GM12878 (cell line): ENCODE measurements at regions not wholly inside any gene's neighbourhood (a gene's known extent, or its start where the extent isn't known, plus 50 kb on each side); places are given as distances from the start of the nearest gene placed in this dataset.

ENCODE experiments used
- ATAC-seq: fragments of 200-7000 bp; cut with Tn5 transposase; 3 replicates; pipeline ENCODE4 v1.9.1; 2020; ENCODE audit warnings: mild to moderate bottlenecking, moderate library complexity
- BruUV-seq: library from RNA; stranded (reverse); fragments of 400-500 nt; replicated peaks from 2 replicates; lab custom pipeline; 2021; lab: Mats Ljungman, UMichigan
- CTCF ChIA-PET: fragments of 300-600 bp; sonication (Branson Sonifier 250); formaldehyde crosslinking; extraction: SDS; loops from one replicate; lab custom pipeline; 2021; ENCODE audit warnings: inconsistent platforms; lab: Yijun Ruan, JAX
- POLR2A ChIA-PET: fragments of 350-600 bp; formaldehyde crosslinking; extraction: SDS; loops from one replicate; lab custom pipeline; 2021; ENCODE audit warnings: inconsistent platforms; lab: Charles Lee
- RAD21 ChIA-PET: fragments of 300-600 bp; sonication (Branson Sonifier 250); formaldehyde crosslinking; loops from one replicate; lab custom pipeline; 2023; ENCODE audit warnings: antibody characterized with exemption; ENCODE audit not compliant: unreplicated experiment; lab: Charles Lee
- SMC1A ChIA-PET: fragments of 300-600 bp; sonication (Branson Sonifier 250); formaldehyde crosslinking; loops from one replicate; lab custom pipeline; 2023; ENCODE audit not compliant: unreplicated experiment, uncharacterized antibody; lab: Charles Lee
- DNase-seq: peaks from one replicate; pipeline ENCODE4 v3.0.0-alpha.2; 2011; ENCODE audit warnings: low read depth, low spot score
- FAIRE-seq: peaks from 3 replicates; lab custom pipeline; 2011; peaks lifted over from hg19 to GRCh38; lab: Jason Lieb, UNC
- H2AFZ ChIP-seq: 2 replicates; pipeline ENCODE4 v1.6.0; 2011; ENCODE audit warnings: low read depth, low read length, control low read depth; ENCODE audit not compliant: control insufficient read depth
- H3K27ac ChIP-seq: 2 replicates; pipeline ENCODE4 v1.5.1; 2011; ENCODE audit warnings: control low read depth; ENCODE audit not compliant: control insufficient read depth, insufficient read depth
- H3K27me3 ChIP-seq, 2 experiments: replicated peaks in 1 of 2; 2 replicates each; pipeline versions ENCODE4 v1.6.0 to v1.6.1; 2011; ENCODE audit warnings: low read length in 1 of 2; ENCODE audit not compliant: control insufficient read depth in 2 of 2, insufficient read depth in 2 of 2
- H3K36me3 ChIP-seq, 2 experiments: 2 replicates each; pipeline ENCODE4 v1.5.1; 2011; ENCODE audit warnings: low read length in 1 of 2; ENCODE audit not compliant: control insufficient read depth in 2 of 2, insufficient read depth in 2 of 2
- H3K4me1 ChIP-seq: 2 replicates; pipeline ENCODE4 v1.6.1; 2011; ENCODE audit warnings: mild to moderate bottlenecking, low read length, moderate library complexity, mixed read lengths; ENCODE audit not compliant: control insufficient read depth, insufficient read depth
- H3K4me2 ChIP-seq: 2 replicates; pipeline ENCODE4 v1.6.0; 2011; ENCODE audit warnings: control low read depth; ENCODE audit not compliant: control insufficient read depth, insufficient read depth
- H3K4me3 ChIP-seq: fragments of 200-600 bp; sonication (generic); 2 replicates; pipeline ENCODE4 v1.5.1; 2016
- H3K79me2 ChIP-seq: 2 replicates; pipeline ENCODE4 v1.6.0; 2011; ENCODE audit warnings: low read length; ENCODE audit not compliant: control insufficient read depth, insufficient read depth
- H3K9ac ChIP-seq: 2 replicates; pipeline ENCODE4 v1.8.0; 2011; ENCODE audit warnings: low read length, control low read depth, mixed read lengths; ENCODE audit not compliant: control insufficient read depth, insufficient read depth
- H3K9me3 ChIP-seq: replicated peaks from 3 replicates; pipeline ENCODE4 v1.5.1; 2011; ENCODE audit warnings: mild to moderate bottlenecking, low read length; ENCODE audit not compliant: control insufficient read depth, insufficient read depth
- H4K20me1 ChIP-seq: 2 replicates; pipeline ENCODE4 v1.6.0; 2011; ENCODE audit not compliant: control insufficient read depth, insufficient read depth
- ASH2L ChIP-seq: fragments of 300-600, 200-600 bp; sonication (generic); IDR thresholded peaks from 2 replicates; pipeline ENCODE4 v1.6.1; 2017; ENCODE audit warnings: low read depth, mild to moderate bottlenecking, borderline replicate concordance
- BMI1 ChIP-seq: fragments of 450-650 bp; IDR thresholded peaks from 2 replicates; pipeline ENCODE4 v1.6.1; 2016; ENCODE audit warnings: mild to moderate bottlenecking, moderate library complexity, borderline replicate concordance
- CHD1 ChIP-seq: IDR thresholded peaks from 2 replicates; pipeline ENCODE4 v1.6.1; 2012; ENCODE audit warnings: low read depth, low read length, improper control_type of control experiment
- CREB1 ChIP-seq: IDR thresholded peaks from 2 replicates; pipeline ENCODE4 v1.6.1; 2012; ENCODE audit warnings: low read depth, mild to moderate bottlenecking, inconsistent platforms
- CUX1 ChIP-seq: IDR thresholded peaks from 2 replicates; pipeline ENCODE4 v1.6.1; 2012; ENCODE audit warnings: improper control_type of control experiment, low read depth, low read length; ENCODE audit not compliant: insufficient replicate concordance
- EGR1 ChIP-seq, 2 experiments: IDR thresholded peaks; 1 replicate in 1 of 2; 2 replicates in 1 of 2; pipeline ENCODE4 v1.6.1; 2011 to 2012; ENCODE audit warnings: low read depth in 2 of 2, low read length in 2 of 2, borderline replicate concordance in 1 of 2, mild to moderate bottlenecking in 1 of 2, moderate library complexity in 1 of 2
- FOXK2 ChIP-seq: fragments of 450-650 bp; IDR thresholded peaks from 2 replicates; pipeline ENCODE4 v1.6.1; 2017; ENCODE audit warnings: mild to moderate bottlenecking, moderate library complexity
- KDM1A ChIP-seq: fragments of 200-600 bp; sonication (generic); IDR thresholded peaks from 2 replicates; pipeline ENCODE4 v1.6.1; 2016; ENCODE audit warnings: borderline replicate concordance
- LARP7 ChIP-seq: fragments of 450-650 bp; IDR thresholded peaks from 2 replicates; pipeline ENCODE4 v1.6.1; 2017; ENCODE audit warnings: mild to moderate bottlenecking
- MEF2B ChIP-seq: fragments of 450-650 bp; IDR thresholded peaks from 2 replicates; pipeline ENCODE4 v1.6.1; 2018; ENCODE audit warnings: mild to moderate bottlenecking, moderate library complexity; ENCODE audit not compliant: partially characterized antibody, poor library complexity, severe bottlenecking
- NFXL1 ChIP-seq: fragments of 450-650 bp; IDR thresholded peaks from 2 replicates; pipeline ENCODE4 v1.6.1; 2017; ENCODE audit warnings: antibody characterized with exemption, mild to moderate bottlenecking, borderline replicate concordance
- RB1 ChIP-seq: fragments of 450-650 bp; formaldehyde crosslinking; IDR thresholded peaks from 2 replicates; pipeline ENCODE4 v1.6.1; 2017; ENCODE audit warnings: mild to moderate bottlenecking, borderline replicate concordance
- RFX5 ChIP-seq: IDR thresholded peaks from 2 replicates; pipeline ENCODE4 v1.6.1; 2011; ENCODE audit warnings: low read depth, low read length, improper control_type of control experiment
- SIN3A ChIP-seq: IDR thresholded peaks from 2 replicates; pipeline ENCODE4 v1.6.1; 2012; ENCODE audit warnings: low read depth, low read length, improper control_type of control experiment
- SKIL ChIP-seq: fragments of 450-650 bp; IDR thresholded peaks from 2 replicates; pipeline ENCODE4 v1.6.1; 2017; ENCODE audit warnings: mild to moderate bottlenecking, low read depth, inconsistent platforms; ENCODE audit not compliant: poor library complexity, severe bottlenecking
- STAT1 ChIP-seq: fragments of 450-650 bp; conservative IDR thresholded peaks from 2 replicates; pipeline ENCODE4 v1.6.1; 2014; ENCODE audit warnings: antibody characterized with exemption, mild to moderate bottlenecking
- TCF3 ChIP-seq: IDR thresholded peaks from 2 replicates; pipeline ENCODE4 v1.6.1; 2012; ENCODE audit warnings: low read depth, mild to moderate bottlenecking, low read length, borderline replicate concordance; ENCODE audit not compliant: insufficient read depth
- ZBED1 ChIP-seq: IDR thresholded peaks from 2 replicates; pipeline ENCODE4 v1.6.1; 2016; ENCODE audit warnings: borderline replicate concordance
- ZNF622 ChIP-seq: fragments of 450-650 bp; IDR thresholded peaks from 2 replicates; pipeline ENCODE4 v1.6.1; 2017; ENCODE audit warnings: mild to moderate bottlenecking, inconsistent platforms
- ZZZ3 ChIP-seq: IDR thresholded peaks from 2 replicates; pipeline ENCODE4 v1.6.1; 2011; ENCODE audit warnings: low read depth; ENCODE audit not compliant: control insufficient read depth, insufficient read length
- WGBS: methylation state at CpG from one replicate; pipeline ENCODE4 v1.1.6; 2016; ENCODE audit warnings: low lambda C conversion rate; ENCODE audit not compliant: insufficient replicate concordance, insufficient coverage; ENCODE audit errors: missing lambda C conversion rate; 5-methylcytosine and 5-hydroxymethylcytosine counted together
- in situ Hi-C: fragments of 300-500 bp; cut with MboI; formaldehyde crosslinking; loops from 9 replicates; pipeline ENCODE4 v1.14.3; 2018; ENCODE audit warnings: mixed read lengths
- intact Hi-C: fragments of 100-400 bp; cut with micrococcal nuclease; formaldehyde crosslinking; loops from one replicate; pipeline ENCODE4 v1.14.2; 2022; ENCODE audit not compliant: unreplicated experiment

- intact Hi-C loops (no loop called here), in situ Hi-C loops (no loop called here)
- Histone ChIP-seq H3K4me1 (no peaks in the 10 kb centered on the region), H3K9me3 (no peaks in the 10 kb centered on the region), H3K27ac (no peak overlapping the region), H4K20me1 (no peaks in the 10 kb centered on the region), H3K4me3 (no peak overlapping the region), H3K79me2 (no peaks in the 10 kb centered on the region), H3K9ac (no peak overlapping the region), H3K36me3 (no peaks in the 10 kb centered on the region), H3K4me2 (no peak overlapping the region), H2AFZ (no peak overlapping the region), H3K27me3 (no peaks in the 10 kb centered on the region; a peak in 1 of 4 replicates)
- SMC1A ChIA-PET, result no interaction called here
- TF ChIP-seq EGR1 (IDR thresholded peaks at IDR 0.05; ENCODE audit: borderline replicate concordance in 1 of 2, low read depth in 2 of 2, low read length in 2 of 2), result no peak
- TF ChIP-seq NFXL1, result no peak
- no peak for TF ChIP-seq KDM1A
- TF ChIP-seq RFX5, result no peak
- TF ChIP-seq LARP7, result no peak
- TF ChIP-seq SIN3A, result no peak
- TF ChIP-seq ZNF622, result no peak
- no peak for TF ChIP-seq STAT1
- TF ChIP-seq CUX1, result no peak
- TF ChIP-seq FOXK2, result no peak
- TF ChIP-seq RB1, result no peak
- no peak for TF ChIP-seq ZZZ3
- TF ChIP-seq TCF3, result no peak
- TF ChIP-seq CREB1, result no peak
- TF ChIP-seq ASH2L, result no peak
- no peak for TF ChIP-seq CHD1
- TF ChIP-seq ZBED1, result no peak
- no peak for TF ChIP-seq MEF2B
- TF ChIP-seq SKIL, result no peak
- TF ChIP-seq BMI1, result no peak
- ATAC-seq, result no peak
- 76% methylated on average over 10 of the region's 10 CpGs for WGBS
- DNase-seq, result no peak
- CTCF ChIA-PET, result interaction anchor here (0.6 kb wide), 1 partner anchor 371 kb away, joined by 3 read pairs; no protein-coding TSS in a partner anchor
- POLR2A ChIA-PET, result no interaction called here
- no TSS peak for BruUV-seq
- no peak for FAIRE-seq
- RAD21 ChIA-PET, result no interaction called here
Measured at GRCh38 chr12:116667752-116668151, 70.1 kb downstream of the SPRING1 start.
